IPS-NIHi7 (cell line): ENCODE measurements at regions not wholly inside any gene's neighbourhood (a gene's known extent, or its start where the extent isn't known, plus 50 kb on each side); places are given as distances from the start of the nearest gene placed in this dataset.
"Not testable (repeated sequence)": the region's sequence is repeated elsewhere in the genome, so short reads cannot be mapped to it uniquely, and the experiment has no call there.

Experiments
- DNase-seq: peaks from one replicate; pipeline ENCODE4 v3.0.0; 2012; ENCODE audit warnings: mixed read lengths; ENCODE audit errors: extremely low spot score

DNA sequence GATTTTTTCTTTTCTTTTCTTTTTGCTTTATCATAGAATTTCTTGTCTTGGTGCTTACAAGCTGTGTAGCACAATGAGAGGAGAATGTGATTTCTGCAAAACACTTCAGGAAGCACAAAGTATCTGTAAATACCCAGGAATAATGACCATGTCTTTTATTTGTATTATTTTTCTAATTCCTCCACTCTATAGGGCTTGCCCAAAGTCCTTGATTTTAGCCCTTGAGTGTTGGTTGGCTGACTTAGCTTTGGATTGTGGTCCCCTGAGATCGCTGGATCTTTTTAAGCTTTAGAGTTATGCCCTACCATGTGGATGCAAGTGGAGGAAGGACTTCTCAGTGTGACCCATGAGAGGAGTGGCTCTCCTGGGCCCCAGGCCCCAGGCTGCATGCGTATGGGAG is 52.2 kb downstream of the HOXC4 start:
- not testable (repeated sequence) for DNase-seq

DNA sequence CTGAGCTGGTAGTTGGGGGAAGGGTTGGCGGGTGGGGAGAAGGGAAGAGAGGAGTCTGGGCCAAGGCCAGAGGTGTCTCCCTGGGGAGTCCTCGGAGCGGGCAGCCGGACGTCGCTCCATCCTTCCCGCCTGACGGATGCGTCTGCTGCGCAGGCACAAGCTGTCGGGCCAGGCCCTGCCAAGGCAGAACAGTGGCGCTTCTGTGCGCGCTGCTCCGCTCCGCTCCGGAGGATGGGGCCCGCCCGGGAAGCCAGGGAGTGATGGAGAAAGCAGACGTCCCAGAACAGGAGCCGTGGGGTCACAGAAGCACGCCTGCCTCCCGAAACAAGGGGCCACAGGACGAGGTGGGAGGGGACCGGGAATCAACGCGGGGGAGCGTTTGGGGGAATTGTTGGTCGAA is 52.6 kb downstream of the HOXC4 start:
- DNase-seq, result peak; percentile 8

DNA sequence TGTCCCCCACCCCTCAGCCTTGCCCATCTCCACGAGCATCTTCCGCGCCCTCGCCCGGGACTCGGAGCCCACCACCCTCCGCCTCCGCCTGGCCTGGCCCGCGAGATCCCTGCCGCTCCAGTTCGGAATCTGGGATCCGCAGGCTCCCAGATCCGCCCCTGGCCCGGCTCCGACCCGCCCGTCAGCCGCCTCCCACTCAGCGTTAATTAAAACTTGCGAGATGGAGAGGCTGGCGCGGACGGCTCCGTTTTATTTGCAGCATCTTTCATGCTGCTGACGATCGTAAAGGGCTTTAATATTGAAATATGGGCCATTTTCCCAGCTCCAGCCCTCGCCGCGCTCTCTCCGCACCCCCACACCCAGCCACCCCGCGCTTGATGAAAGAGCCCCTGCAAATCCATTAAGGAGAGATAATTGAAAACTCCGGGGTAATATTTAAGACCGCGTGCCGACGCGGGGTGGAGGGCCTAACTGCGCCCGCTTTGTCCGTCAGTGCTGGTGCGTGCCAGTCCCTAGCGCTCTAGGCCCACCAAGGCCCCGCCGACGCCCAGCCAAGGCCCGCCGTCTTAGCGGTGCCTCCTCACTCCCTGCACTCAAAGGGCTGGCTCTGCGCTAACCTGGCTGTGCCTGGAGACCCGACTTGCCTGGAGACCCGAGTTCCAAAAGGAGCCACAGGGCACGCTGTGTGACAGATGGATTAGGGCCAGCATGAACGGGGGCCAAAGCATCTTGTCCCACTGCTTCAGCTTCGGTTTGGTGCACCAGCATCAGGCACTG is 53.4 kb downstream of the HOXC4 start:
- peak; percentile 16 for DNase-seq

DNA sequence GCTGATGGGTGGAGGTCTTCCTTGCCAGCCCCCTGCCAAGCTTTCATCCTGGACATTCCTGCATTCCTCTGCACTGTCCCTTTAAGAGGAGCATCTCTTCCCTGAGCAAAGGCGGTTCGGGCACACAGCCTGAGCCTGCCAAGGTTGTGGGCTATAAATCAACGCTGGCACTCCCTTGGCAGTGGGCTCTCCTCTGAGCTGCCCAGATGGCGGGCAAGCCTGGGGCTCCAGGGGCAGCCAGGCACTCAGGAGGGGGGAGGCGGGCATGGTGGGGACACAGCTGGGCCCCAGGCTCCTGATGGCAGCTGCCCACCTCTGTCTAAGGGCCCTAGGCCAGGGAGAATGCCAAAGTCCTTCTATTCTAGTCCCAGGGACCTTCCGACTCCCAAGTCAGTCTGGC is 58.7 kb downstream of the HOXC4 start:
- not testable (repeated sequence) for DNase-seq

DNA sequence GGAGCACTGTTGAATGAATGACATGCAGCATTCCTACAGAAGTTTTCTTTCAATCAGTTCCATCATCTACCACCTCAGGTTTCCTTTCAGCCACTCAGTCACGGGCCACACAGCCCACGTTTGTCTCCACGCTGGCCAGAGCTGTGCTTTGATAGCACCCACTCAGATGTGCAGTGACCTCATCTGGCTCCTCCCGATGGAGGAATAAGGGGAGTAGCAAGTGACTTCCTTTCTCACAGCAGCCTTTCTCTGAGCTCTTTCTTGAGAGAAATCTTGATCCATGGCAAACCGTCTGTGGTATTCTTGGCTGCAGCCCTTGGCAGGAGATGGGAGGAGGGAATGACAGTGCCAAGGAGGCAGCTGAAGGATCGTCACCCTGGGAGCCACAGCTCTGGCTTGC is 62.4 kb downstream of the HOXC4 start:
- DNase-seq, result not testable (repeated sequence)

DNA sequence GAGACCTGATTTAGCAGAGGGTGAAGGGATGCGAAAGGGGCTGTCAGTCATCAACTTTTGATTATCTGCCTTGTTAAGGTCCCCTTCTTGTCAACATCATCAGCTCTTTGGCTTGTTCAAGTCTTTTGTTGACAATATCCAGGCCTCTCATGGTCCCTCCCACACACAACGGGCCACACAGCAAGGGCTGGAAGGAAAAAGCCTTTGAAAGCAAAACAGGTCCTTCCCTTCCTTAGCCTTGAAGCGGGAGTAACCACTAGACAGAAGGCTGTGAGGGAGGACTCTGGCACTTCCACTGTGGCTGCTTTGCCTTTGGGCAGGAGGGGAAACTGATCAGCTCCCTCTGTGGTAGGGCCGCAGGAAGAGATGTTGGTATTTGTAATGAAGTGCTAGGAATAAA is 63.8 kb downstream of the HOXC4 start:
- DNase-seq, result not testable (repeated sequence)

DNA sequence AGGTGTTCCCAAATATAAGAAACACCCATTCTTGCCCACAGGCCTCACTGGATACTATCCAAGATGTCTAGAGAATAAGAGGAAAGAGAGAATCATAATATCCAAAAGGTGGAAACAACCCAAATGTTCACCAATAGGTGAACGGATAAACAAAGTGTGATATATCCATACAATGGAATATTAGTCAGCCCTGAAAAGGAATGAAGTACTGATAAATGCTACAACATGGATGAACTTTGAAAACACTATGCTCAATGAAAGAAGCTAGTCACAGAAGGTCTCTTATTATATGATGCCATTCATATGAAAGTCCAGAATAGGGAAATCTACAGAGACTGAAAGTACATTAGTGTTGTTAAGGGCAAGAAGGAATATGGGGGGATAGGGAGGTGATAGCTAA is 65.4 kb downstream of the HOXC4 start:
- DNase-seq, result not testable (repeated sequence)

DNA sequence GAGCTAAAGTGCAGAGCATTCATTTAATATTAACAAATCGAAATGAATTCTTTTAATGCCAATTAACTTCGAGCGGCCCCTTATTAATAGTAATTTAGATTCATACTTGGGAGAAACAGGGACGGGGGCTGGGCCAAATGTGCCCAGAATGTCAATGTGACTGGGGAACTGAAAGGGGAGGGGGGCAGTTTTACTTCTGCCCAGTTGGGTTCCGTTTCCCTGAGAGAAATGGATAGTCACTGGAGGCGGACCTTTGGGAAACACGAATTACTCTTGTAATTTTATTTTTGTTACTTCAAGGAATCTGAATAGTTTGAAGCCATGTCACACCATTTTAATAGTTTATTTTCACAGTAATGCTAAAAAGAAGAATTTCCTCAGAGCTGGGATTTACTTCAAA is 64.8 kb downstream of the SMUG1 start:
- not testable (repeated sequence) for DNase-seq

DNA sequence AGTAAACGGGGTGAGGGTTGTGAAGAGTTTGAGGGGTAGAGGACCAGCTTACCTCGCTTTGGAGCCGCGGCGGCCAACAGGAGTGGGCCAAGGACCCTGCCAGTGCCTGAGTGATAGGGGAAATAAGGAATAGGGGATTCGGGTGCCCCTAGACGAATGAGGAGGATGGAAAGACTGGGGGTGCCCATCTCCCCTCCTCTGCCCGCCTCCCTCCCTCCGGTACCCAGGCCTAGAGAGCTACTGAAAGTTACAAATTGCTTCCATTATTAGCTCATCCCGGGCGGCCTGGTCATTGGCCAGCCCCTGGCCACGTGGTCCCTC is 63.1 kb downstream of the SMUG1 start:
- not testable (repeated sequence) for DNase-seq

DNA sequence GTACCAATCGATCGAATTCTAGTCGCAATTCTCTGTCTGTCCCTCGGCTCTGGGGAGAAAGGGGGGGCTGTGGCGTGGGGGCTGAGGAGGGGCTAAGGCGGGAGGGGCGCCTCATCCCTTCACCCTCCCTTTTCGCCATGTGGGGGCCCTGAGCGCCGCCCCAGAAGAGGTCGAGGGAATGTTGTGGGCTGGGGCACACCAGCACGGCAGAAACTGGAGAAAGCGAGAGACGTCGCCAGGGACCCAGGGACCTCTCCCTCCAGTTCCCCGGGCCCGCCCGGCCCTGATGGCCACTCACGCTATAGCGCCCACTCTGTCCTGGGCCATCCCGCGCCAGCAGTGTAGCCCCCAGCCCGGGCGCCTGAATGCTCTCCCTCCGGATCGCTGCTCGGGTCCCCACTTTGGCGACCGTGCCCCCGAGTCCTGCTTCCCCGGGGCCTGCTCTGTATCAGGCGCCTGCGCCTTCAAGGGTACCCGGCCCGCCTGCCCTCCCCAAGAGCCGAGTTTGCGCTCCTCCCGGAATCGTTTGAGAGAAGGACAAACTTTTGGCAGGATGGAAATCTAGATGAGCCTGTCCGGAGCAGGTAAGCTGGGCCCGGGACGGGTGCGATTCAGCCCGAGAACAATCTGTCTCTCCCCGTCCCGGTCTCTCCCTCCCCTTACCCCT is 62.6 kb downstream of the SMUG1 start:
- peak; percentile 46 for DNase-seq

DNA sequence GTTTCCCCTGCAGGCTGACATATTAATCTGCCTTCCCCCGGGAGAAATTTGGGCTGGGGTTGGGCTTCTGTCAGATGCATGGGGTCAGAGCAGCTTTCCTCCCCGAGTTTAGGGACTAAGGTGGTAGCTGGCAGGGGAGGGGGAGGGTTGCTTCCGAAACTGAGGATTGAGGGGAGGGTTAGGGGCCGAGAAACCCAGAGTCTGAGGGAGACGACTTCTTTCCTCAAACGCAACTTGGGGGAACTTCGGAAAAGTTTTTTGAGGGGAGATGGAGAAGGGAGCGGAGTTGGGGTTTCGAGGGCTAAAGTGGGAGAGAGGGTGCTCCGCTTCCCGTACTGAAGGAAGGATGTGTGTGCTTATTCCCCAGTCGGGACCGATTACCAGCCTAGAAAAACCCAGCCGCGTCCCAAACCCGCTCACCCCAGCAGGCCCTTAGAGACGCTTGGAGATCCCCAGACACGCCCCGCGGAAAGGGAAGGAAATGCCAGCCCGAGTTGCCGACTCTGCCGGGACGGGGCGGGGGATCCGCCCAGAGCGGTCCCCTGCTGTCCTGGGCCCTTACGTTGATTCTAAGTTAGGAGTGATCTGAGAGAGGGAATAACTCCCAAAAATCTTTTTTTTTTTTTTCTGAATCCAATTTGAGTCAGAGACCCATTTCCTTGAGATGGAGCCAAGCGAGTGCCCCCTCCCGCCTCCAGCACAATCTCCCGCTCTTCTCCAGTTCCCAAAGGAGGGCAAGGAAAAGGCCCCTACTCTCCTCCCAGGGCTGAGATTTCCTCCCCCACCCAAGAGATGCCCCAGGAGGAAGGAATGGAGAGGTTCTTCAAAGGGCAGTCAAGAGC is 61.9 kb downstream of the SMUG1 start:
- peak; percentile 74 for DNase-seq

DNA sequence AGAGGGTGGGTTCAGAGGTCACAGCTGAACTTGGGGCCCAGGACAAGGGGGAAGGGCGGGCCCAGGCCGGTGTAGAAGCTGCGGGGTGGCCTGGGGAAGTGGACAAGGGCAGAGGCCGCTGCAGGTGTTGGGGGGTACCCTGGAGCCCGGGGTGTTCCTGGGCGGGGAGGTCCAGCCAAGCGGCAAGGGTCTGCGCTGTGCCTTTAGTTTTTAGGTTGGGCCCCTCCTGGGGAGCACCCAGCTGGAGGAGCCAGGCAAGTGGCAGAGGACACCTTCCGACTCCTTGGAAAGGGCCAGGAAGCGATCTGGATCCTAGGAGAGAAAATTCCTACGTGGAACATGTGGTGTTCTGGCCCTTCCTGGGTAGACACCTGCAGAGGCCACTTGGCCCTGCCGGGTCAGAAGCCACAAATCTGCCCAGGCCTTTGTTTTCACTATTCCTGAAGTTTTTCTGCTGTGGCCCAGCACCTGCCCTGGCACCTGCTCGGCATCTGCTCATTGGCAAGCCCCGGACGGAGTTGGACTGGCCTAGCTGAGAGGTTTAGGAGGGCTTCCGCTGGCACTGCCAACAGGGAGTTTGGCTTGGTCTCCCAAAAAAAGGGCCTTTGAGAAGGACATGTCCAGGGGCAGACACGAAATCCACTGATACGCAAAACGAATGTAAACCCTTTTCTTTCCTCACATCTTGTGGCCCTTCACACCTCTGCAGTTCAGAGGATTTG is 61.1 kb downstream of the SMUG1 start:
- no peak for DNase-seq

DNA sequence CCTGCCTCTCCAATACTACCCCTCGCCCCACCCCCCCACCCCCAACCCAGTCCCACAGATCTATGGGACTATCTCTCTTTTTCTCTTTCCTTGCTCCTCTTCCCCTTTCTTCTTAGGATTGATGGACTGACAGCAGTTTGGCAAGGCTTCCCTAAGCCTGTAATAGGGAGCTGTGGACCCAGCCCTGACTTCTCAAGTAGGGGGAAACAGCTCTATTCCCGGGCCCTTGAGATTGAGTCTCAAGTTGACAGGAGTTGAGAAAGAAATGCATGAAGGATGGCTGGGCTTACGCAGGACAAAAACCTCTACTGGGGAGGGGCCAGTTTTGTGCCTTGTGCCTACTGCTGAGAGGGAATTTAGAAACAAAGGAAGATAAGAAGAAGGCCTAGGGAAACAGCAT is 60.4 kb downstream of the SMUG1 start:
- no peak for DNase-seq

DNA sequence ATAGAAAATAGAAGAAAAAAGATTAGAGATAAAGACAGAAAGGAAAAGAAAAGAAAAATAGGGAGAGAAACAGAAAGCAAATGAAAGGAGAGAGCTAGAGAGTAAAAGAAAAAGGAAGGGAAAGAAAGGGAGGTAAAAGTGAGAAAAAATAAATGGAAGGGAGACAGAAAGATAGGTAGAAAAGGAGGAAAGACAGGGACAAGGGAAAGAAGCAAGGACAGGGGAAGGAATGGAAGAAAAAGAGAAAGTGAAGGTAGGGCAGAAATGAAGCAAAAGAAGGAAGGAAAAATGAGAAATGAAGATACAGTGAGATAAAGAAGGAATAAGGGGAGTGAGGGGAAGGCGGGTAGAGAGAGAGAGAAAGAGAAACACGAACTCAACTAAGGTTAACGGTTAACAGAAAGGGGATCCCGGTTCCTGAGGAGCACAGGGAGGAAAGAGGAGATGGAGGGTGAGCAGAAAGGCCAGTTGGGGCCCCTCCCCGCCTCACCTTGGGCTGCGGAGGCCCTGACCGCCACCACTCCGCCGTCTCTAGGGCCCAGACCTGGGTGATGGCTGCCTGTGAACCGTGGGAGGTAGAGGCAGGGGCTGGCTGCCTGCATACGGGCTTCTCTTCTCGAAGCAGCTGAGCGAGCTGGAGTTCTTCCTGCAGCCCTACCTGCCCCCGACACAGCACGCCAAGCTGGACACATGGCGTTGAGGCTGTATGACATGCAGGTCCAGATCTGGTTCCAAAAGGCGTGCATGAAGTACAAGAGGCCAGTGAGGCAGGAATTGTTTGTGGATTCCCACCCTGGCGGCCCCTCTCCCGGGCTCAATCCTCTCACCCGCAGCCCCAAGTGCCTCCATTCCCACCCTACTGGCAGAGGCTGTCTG is 59.5 kb downstream of the SMUG1 start:
- peak; percentile 38 for DNase-seq
